K562 (cell line): ENCODE measurements at regions not wholly inside any gene's neighbourhood (a gene's known extent, or its start where the extent isn't known, plus 50 kb on each side); places are given as distances from the start of the nearest gene placed in this dataset.
A peak's percentile ranks its signal among the peaks of the same experiment; 100 is the strongest.

Source experiments
- AFF1 ChIP-seq, 2 experiments: fragments of 450-650 bp; IDR thresholded peaks; 2 replicates each; pipeline ENCODE4 v1.6.1; 2018; ENCODE audit warnings: mild to moderate bottlenecking in 2 of 2, low read depth in 1 of 2; ENCODE audit not compliant: partially characterized antibody in 2 of 2
- CBX3 ChIP-seq, 2 experiments: IDR thresholded peaks; 1 replicate in 1 of 2; 2 replicates in 1 of 2; pipeline ENCODE4 v1.6.1; 2012; ENCODE audit warnings: inconsistent platforms in 2 of 2, low read length in 2 of 2, borderline replicate concordance in 1 of 2, control low read depth in 1 of 2
- CHD4 ChIP-seq: fragments of 200-600 bp; sonication (generic); IDR thresholded peaks from 3 replicates; pipeline ENCODE4 v1.6.1; 2012; ENCODE audit warnings: low read depth, mild to moderate bottlenecking, mixed read lengths, low read length, inconsistent platforms; ENCODE audit not compliant: insufficient read depth, insufficient replicate concordance, poor library complexity, severe bottlenecking
- CREB3L1 ChIP-seq: fragments of 450-650 bp; IDR thresholded peaks from 2 replicates; pipeline ENCODE4 v1.6.1; 2014; ENCODE audit warnings: low read depth, mild to moderate bottlenecking, moderate library complexity, borderline replicate concordance
- DPF2 ChIP-seq: fragments of 450-650 bp; IDR thresholded peaks from 2 replicates; pipeline ENCODE4 v1.6.1; 2016
- ELK3 ChIP-seq: fragments of 450-650 bp; formaldehyde crosslinking; IDR thresholded peaks from 2 replicates; pipeline ENCODE4 v1.4.0; 2020; ENCODE audit warnings: mild to moderate bottlenecking
- GMEB1 ChIP-seq: fragments of 250-450 bp; sonication (Bioruptor Pico); IDR thresholded peaks from 2 replicates; pipeline ENCODE4 v1.4.0; 2020; ENCODE audit warnings: mild to moderate bottlenecking
- POLR3G ChIP-seq: IDR thresholded peaks from 2 replicates; pipeline ENCODE4 v1.6.1; 2011; ENCODE audit not compliant: insufficient read length, insufficient replicate concordance; ENCODE audit errors: extremely low read depth
- SMAD3 ChIP-seq: fragments of 450-650 bp; formaldehyde crosslinking; conservative IDR thresholded peaks from 2 replicates; pipeline ENCODE4 v1.4.0; 2020; ENCODE audit warnings: mild to moderate bottlenecking
- SNRNP70 ChIP-seq: fragments of 200-400 bp; formaldehyde crosslinking; optimal IDR thresholded peaks from 2 replicates; pipeline ENCODE3; 2017; ENCODE audit warnings: low read depth, low read length
- SPI1 ChIP-seq: IDR thresholded peaks from 2 replicates; pipeline ENCODE4 v1.6.1; 2011; ENCODE audit warnings: low read depth, low read length, control low read depth, borderline replicate concordance
- THRA ChIP-seq: fragments of 450-650 bp; IDR thresholded peaks from 2 replicates; pipeline ENCODE4 v1.6.1; 2017; ENCODE audit warnings: mild to moderate bottlenecking, moderate library complexity
- TRIM25 ChIP-seq: fragments of 450-650 bp; IDR thresholded peaks from 2 replicates; pipeline ENCODE4 v1.7.0; 2016; ENCODE audit warnings: borderline replicate concordance
- ZBED1 ChIP-seq: IDR thresholded peaks from 2 replicates; pipeline ENCODE4 v1.6.1; 2014
- ZNF444 ChIP-seq: fragments of 250-450 bp; sonication (Bioruptor Pico); IDR thresholded peaks from 2 replicates; pipeline ENCODE4 v1.4.0; 2020; ENCODE audit warnings: mild to moderate bottlenecking, moderate library complexity
- ZNF764 ChIP-seq: fragments of 250-450 bp; sonication (Bioruptor Pico); IDR thresholded peaks from 2 replicates; pipeline ENCODE4 v1.4.0; 2020; ENCODE audit warnings: low read depth, mild to moderate bottlenecking, moderate library complexity

- no peak for TF ChIP-seq CHD4
- TF ChIP-seq SMAD3 (CRISPR knock-in tag): no peak
- no peak for TF ChIP-seq CBX3 (IDR thresholded peaks at IDR 0.05; ENCODE audit: borderline replicate concordance in 1 of 2, low read length in 2 of 2)
- TF ChIP-seq CREB3L1: no peak
- TF ChIP-seq SNRNP70: no peak
- no peak for TF ChIP-seq THRA
- no peak for TF ChIP-seq ZNF764
- TF ChIP-seq ZBED1: no peak
- peak; percentile 11; the same call in 1 of the 2 replicates for TF ChIP-seq SPI1
- TF ChIP-seq DPF2: peak; percentile 87
- peak in 1 of 2 experiments; percentile 13 for TF ChIP-seq AFF1 (IDR thresholded peaks at IDR 0.05; ENCODE audit: low read depth in 1 of 2, partially characterized antibody in 2 of 2)
- TF ChIP-seq TRIM25: no peak
- no peak for TF ChIP-seq ZNF444
- no peak for TF ChIP-seq POLR3G
- TF ChIP-seq GMEB1: no peak
- TF ChIP-seq ELK3: no peak
Measured at GRCh38 chr11:57901278-57901677, 122.4 kb upstream of the OR9Q1 start (continued).
